Nephron (organoid): ENCODE measurements at regions not wholly inside any gene's neighbourhood (a gene's known extent, or its start where the extent isn't known, plus 50 kb on each side); places are given as distances from the start of the nearest gene placed in this dataset.

ENCODE experiments used
- H3K27ac Mint-ChIP-seq, 3 experiments: 2 replicates each; pipeline ENCODE4 v1.8.0; 2020; ENCODE audit warnings: mixed read lengths in 3 of 3, mild to moderate bottlenecking in 2 of 3, moderate library complexity in 1 of 3
- H3K27me3 Mint-ChIP-seq: 2 replicates; pipeline ENCODE4 v1.8.0; 2021; ENCODE audit warnings: low read depth, mild to moderate bottlenecking, moderate library complexity, mixed read lengths
- H3K36me3 Mint-ChIP-seq: 2 replicates; pipeline ENCODE4 v1.8.0; 2020; ENCODE audit warnings: low read depth, mixed read lengths
- H3K4me1 Mint-ChIP-seq: 2 replicates; pipeline ENCODE4 v1.8.0; 2020; ENCODE audit warnings: mixed read lengths
- H3K4me3 Mint-ChIP-seq, 3 experiments: 2 replicates each; pipeline ENCODE4 v1.8.0; 2020; ENCODE audit warnings: mild to moderate bottlenecking in 3 of 3, mixed read lengths in 3 of 3, moderate library complexity in 2 of 3
- H3K9me3 Mint-ChIP-seq: 2 replicates; pipeline ENCODE4 v1.8.0; 2020; ENCODE audit warnings: mixed read lengths
- CTCF ChIP-seq, 3 experiments: fragments of 200-600 bp; sonication (generic); IDR thresholded peaks; one replicate each; pipeline ENCODE4 v1.5.0; 2021; ENCODE audit warnings: antibody characterized with exemption in 3 of 3; ENCODE audit not compliant: unreplicated experiment in 3 of 3

DNA sequence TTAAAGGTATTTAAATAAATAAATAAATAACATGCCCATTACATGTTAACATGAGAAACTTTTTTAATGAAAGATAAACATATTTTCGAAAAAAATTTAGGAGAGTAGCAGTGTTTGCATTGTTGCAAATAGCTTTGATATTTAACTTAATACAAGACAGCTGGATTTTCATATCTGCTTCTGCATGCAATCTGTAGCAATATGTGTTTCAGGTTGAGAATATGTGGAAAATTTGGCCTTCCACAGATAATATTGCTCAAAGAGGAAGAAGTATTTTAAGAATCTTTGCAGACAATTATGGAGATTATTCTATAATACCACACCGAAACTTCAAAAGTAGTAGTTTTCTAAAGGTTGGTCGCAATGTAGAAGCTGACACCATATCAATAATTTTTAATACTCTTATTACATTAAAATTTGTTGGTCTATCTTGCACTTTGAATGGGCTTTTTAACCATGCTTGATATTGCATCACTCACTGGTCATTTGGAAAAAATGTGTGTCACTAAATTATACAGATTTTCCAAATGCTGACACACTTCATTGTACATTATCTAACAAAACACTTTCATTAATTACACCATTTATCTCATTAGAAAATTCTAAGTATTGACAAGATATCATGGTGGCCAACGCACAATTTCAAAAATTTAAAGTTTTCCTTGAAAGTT lies 229.8 kb upstream of the HDAC9 start:
- H3K4me3 Mint-ChIP-seq: no peak overlapping the region
- H3K4me1 Mint-ChIP-seq: no peaks in the 10 kb centered on the region
- TF ChIP-seq CTCF (IDR thresholded peaks at IDR 0.05; ENCODE audit: unreplicated experiment in 3 of 3): no peak
- H3K36me3 Mint-ChIP-seq: no peaks in the 10 kb centered on the region
- no peak overlapping the region for H3K27ac Mint-ChIP-seq
- H3K9me3 Mint-ChIP-seq: peaks cover 13% of the 10 kb centered on the region
- H3K27me3 Mint-ChIP-seq: no peaks in the 10 kb centered on the region

DNA sequence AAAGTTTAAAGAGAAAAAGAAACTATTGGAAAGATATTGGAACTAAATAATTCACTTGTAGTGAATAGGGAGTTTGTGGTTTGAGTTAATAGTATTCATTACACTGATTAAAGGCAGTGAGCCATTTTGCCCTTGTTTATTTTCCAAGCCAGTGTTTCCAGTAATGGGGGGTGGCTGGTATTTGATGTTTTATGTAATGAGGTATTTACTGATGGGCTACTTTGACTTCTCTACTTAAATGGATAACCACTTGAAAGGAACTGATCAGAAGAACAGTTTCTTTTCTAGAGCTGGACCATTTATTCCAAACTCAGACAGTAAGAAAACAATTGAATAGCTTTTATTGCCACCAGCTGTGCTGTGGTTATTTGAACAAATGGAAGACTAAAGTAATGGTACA lies 227.0 kb upstream of the HDAC9 start:
- no peak overlapping the region for H3K4me3 Mint-ChIP-seq
- H3K27ac Mint-ChIP-seq: no peak overlapping the region
- H3K4me1 Mint-ChIP-seq: no peaks in the 10 kb centered on the region
- no peaks in the 10 kb centered on the region for H3K36me3 Mint-ChIP-seq
- no peaks in the 10 kb centered on the region for H3K9me3 Mint-ChIP-seq
- no peak for TF ChIP-seq CTCF (IDR thresholded peaks at IDR 0.05; ENCODE audit: unreplicated experiment in 3 of 3)
- no peaks in the 10 kb centered on the region for H3K27me3 Mint-ChIP-seq

- no peaks in the 10 kb centered on the region for H3K4me1 Mint-ChIP-seq
- TF ChIP-seq CTCF (IDR thresholded peaks at IDR 0.05; ENCODE audit: unreplicated experiment in 3 of 3): no peak
- no peaks in the 10 kb centered on the region for H3K9me3 Mint-ChIP-seq
- no peaks in the 10 kb centered on the region for H3K36me3 Mint-ChIP-seq
- no peak overlapping the region for H3K27ac Mint-ChIP-seq
- no peak overlapping the region for H3K4me3 Mint-ChIP-seq
- peaks cover 5% of the 10 kb centered on the region for H3K27me3 Mint-ChIP-seq
These were observed 219.2 kb upstream of the HDAC9 start for GRCh38 chr7:18276380-18276779.

DNA sequence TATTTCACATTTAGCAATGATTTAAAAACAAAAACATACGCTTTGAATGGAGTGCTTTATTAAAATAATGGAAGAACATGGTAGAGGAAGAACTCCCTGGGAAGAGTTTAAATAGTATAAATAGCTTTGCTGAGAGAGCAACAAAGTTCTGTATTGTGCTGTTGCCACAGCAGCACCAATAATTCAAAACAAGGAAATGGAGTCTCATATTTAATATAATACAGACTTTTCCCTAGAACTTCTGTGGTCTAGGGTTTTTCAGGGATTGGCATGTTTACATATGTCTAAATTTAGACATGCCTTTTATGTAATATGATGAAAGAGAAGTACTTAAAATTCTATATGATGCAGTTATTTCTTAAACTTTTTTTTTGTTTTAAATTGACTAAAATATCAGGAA lies 217.2 kb upstream of the HDAC9 start:
- Mint-ChIP-seq H3K4me1 (no peaks in the 10 kb centered on the region), H3K27ac (no peak overlapping the region), H3K27me3 (peaks cover 5% of the 10 kb centered on the region), H3K4me3 (no peak overlapping the region), H3K9me3 (no peaks in the 10 kb centered on the region), H3K36me3 (no peaks in the 10 kb centered on the region)
- no peak for TF ChIP-seq CTCF (IDR thresholded peaks at IDR 0.05; ENCODE audit: unreplicated experiment in 3 of 3)

DNA sequence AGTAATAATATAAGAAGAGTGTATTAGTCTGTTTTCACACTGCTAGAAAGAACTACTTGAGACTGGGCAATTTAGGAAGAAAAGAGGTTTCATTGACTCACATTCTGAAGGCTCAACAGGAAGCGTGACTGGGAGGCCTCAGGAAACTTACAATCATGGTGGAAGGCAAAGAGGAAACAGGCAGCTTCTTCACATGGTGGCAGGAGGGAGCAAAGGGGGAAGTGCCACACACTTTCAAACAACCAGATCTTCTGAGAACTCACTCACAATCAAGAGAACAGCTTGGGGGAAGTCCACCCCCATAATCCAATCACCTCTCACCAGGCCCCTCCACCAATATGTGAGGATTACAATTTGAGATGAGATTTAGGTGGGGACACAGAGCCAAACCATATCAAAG lies 212.5 kb upstream of the HDAC9 start:
- no peaks in the 10 kb centered on the region for H3K36me3 Mint-ChIP-seq
- no peak for TF ChIP-seq CTCF (IDR thresholded peaks at IDR 0.05; ENCODE audit: unreplicated experiment in 3 of 3)
- H3K4me1 Mint-ChIP-seq: no peaks in the 10 kb centered on the region
- H3K4me3 Mint-ChIP-seq: no peak overlapping the region
- H3K27me3 Mint-ChIP-seq: no peaks in the 10 kb centered on the region
- no peaks in the 10 kb centered on the region for H3K9me3 Mint-ChIP-seq
- H3K27ac Mint-ChIP-seq: no peak overlapping the region

- H3K4me1 Mint-ChIP-seq: peaks cover 11% of the 10 kb centered on the region
- H3K27me3 Mint-ChIP-seq: no peaks in the 10 kb centered on the region
- TF ChIP-seq CTCF (IDR thresholded peaks at IDR 0.05; ENCODE audit: unreplicated experiment in 3 of 3): no peak
- H3K27ac Mint-ChIP-seq: no peak overlapping the region
- H3K9me3 Mint-ChIP-seq: no peaks in the 10 kb centered on the region
- H3K36me3 Mint-ChIP-seq: no peaks in the 10 kb centered on the region
- H3K4me3 Mint-ChIP-seq: no peak overlapping the region
These were observed 208.1 kb upstream of the HDAC9 start for GRCh38 chr7:18287482-18287881.
